MM.1S (cell line): ENCODE measurements at regions not wholly inside any gene's neighbourhood (a gene's known extent, or its start where the extent isn't known, plus 50 kb on each side); places are given as distances from the start of the nearest gene placed in this dataset.
A peak's percentile ranks its signal among the peaks of the same experiment; 100 is the strongest.

Source experiments
- DNase-seq: peaks from one replicate; pipeline ENCODE4 v3.0.0-alpha.2; 2015
- H2AFZ ChIP-seq: fragments of 300-600 bp; sonication (generic); 2 replicates; pipeline ENCODE4 v1.6.0; 2016; ENCODE audit warnings: antibody characterized with exemption, low read length
- H3F3A ChIP-seq: fragments of 300-600 bp; sonication (generic); 2 replicates; pipeline ENCODE4 v1.6.1; 2016; ENCODE audit warnings: mild to moderate bottlenecking, antibody characterized with exemption, low read length, moderate library complexity, mixed read lengths; ENCODE audit not compliant: insufficient read depth
- H3K27ac ChIP-seq: fragments of 300-600 bp; sonication (generic); 2 replicates; pipeline ENCODE4 v1.5.1; 2016; ENCODE audit warnings: mild to moderate bottlenecking, low read length
- H3K27me3 ChIP-seq: fragments of 300-600 bp; sonication (generic); replicated peaks from 2 replicates; pipeline ENCODE4 v1.6.0; 2016; ENCODE audit warnings: low read length; ENCODE audit not compliant: insufficient read depth
- H3K36me3 ChIP-seq: fragments of 300-600 bp; sonication (generic); replicated peaks from 2 replicates; pipeline ENCODE4 v1.6.1; 2016; ENCODE audit warnings: mild to moderate bottlenecking, low read length, mixed read lengths; ENCODE audit not compliant: insufficient read depth
- H3K4me1 ChIP-seq: fragments of 300-600 bp; sonication (generic); 2 replicates; pipeline ENCODE4 v1.6.1; 2016; ENCODE audit warnings: low read length, mixed read lengths
- H3K4me2 ChIP-seq: fragments of 300-600 bp; sonication (generic); 2 replicates; pipeline ENCODE4 v1.6.0; 2016; ENCODE audit warnings: low read depth, low read length
- H3K4me3 ChIP-seq: fragments of 300-600 bp; sonication (generic); 2 replicates; pipeline ENCODE4 v1.5.1; 2016; ENCODE audit warnings: low read length, mixed read lengths
- H3K79me2 ChIP-seq: fragments of 300-600 bp; sonication (generic); 2 replicates; pipeline ENCODE4 v1.6.1; 2016; ENCODE audit warnings: mixed run types, low read length, mixed read lengths
- H3K9ac ChIP-seq: fragments of 300-600 bp; sonication (generic); 2 replicates; pipeline ENCODE4 v1.6.1; 2016; ENCODE audit warnings: low read length, mixed read lengths
- H3K9me2 ChIP-seq: fragments of 300-600 bp; sonication (generic); replicated peaks from 2 replicates; pipeline ENCODE4 v1.6.1; 2016; ENCODE audit warnings: mild to moderate bottlenecking, low read length, mixed read lengths; ENCODE audit not compliant: insufficient read depth
- H3K9me3 ChIP-seq: fragments of 300-600 bp; sonication (generic); replicated peaks from 2 replicates; pipeline ENCODE4 v1.6.1; 2016; ENCODE audit warnings: mild to moderate bottlenecking, low read length, mixed read lengths; ENCODE audit not compliant: insufficient read depth
- H4K20me1 ChIP-seq: fragments of 300-600 bp; sonication (generic); 2 replicates; pipeline ENCODE4 v1.6.1; 2016; ENCODE audit warnings: mild to moderate bottlenecking, low read length, moderate library complexity, mixed read lengths; ENCODE audit not compliant: insufficient read depth
- EZH2 ChIP-seq: fragments of 300-600 bp; sonication (generic); optimal IDR thresholded peaks from 2 replicates; pipeline ENCODE3; 2017; ENCODE audit warnings: low read depth, mild to moderate bottlenecking, antibody characterized with exemption, low read length, mixed read lengths
- EZH2phosphoT487 ChIP-seq: fragments of 300-600 bp; sonication (generic); IDR thresholded peaks from 2 replicates; pipeline ENCODE4 v1.6.1; 2018; ENCODE audit warnings: antibody characterized with exemption, low read length
- TF ChIP-seq, protein P1 (sequence below): fragments of 300-600 bp; sonication (generic); IDR thresholded peaks from 2 replicates; pipeline ENCODE4 v1.5.1; 2016; ENCODE audit warnings: antibody characterized with exemption, low read length, mixed read lengths

DNA sequence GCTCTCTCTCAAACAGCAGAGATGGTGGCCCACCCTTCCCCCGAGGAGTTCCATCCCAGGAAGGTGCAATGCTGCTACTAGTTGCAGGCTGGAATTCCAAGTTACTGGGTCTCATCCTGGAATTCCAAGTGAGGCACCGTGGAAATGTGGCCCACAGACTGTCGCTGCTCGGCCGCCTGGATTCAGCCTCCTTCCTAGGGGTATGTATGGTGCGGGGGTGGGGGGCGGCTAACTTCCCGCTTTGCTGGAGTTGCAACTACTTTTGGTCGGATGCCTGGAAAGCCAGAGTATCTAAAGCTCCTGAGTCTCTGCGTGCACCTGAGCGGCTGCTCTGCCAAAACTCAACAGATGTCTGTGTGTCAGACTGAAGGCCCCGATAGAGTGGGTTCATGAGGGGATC lies 1146.2 kb downstream of the RPA4 start:
- TF ChIP-seq EZH2phosphoT487: no peak
- no peak for TF ChIP-seq EZH2
- TF ChIP-seq, protein P1, sequence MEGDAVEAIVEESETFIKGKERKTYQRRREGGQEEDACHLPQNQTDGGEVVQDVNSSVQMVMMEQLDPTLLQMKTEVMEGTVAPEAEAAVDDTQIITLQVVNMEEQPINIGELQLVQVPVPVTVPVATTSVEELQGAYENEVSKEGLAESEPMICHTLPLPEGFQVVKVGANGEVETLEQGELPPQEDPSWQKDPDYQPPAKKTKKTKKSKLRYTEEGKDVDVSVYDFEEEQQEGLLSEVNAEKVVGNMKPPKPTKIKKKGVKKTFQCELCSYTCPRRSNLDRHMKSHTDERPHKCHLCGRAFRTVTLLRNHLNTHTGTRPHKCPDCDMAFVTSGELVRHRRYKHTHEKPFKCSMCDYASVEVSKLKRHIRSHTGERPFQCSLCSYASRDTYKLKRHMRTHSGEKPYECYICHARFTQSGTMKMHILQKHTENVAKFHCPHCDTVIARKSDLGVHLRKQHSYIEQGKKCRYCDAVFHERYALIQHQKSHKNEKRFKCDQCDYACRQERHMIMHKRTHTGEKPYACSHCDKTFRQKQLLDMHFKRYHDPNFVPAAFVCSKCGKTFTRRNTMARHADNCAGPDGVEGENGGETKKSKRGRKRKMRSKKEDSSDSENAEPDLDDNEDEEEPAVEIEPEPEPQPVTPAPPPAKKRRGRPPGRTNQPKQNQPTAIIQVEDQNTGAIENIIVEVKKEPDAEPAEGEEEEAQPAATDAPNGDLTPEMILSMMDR: no peak
- Histone ChIP-seq H3F3A (no peaks in the 10 kb centered on the region), H3K27me3 (no peaks in the 10 kb centered on the region), H3K27ac (no peak overlapping the region), H3K4me2 (no peak overlapping the region), H3K79me2 (no peaks in the 10 kb centered on the region), H3K9me2 (no peaks in the 10 kb centered on the region), H3K4me1 (no peaks in the 10 kb centered on the region), H3K4me3 (no peak overlapping the region), H3K36me3 (no peaks in the 10 kb centered on the region), H3K9ac (no peak overlapping the region), H2AFZ (no peak overlapping the region), H3K9me3 (no peaks in the 10 kb centered on the region), H4K20me1 (no peaks in the 10 kb centered on the region)
- DNase-seq: no peak

DNA sequence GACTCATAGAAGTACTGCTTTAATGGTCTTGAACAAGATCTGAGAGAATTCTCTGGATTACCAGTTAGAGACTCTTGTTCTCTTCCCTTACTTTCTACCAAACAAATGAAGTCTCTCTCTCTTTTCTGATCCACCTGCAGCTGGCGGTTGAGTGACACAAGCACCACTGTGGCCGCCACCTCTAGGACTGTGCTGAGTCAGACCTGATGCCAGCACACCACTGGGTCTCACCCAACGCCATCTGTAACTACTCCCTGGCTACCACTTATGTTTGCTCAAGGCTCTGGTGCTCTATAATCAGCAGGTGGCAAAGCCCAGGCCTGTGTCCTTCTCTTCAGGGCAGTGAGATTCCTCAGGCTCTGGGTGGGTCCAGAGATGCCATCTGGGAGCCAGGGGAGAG lies 1173.5 kb downstream of the RPA4 start:
- no peaks in the 10 kb centered on the region for H3F3A ChIP-seq
- no peaks in the 10 kb centered on the region for H3K9me2 ChIP-seq
- no peaks in the 10 kb centered on the region for H3K9me3 ChIP-seq
- no peaks in the 10 kb centered on the region for H4K20me1 ChIP-seq
- no peaks in the 10 kb centered on the region for H3K4me1 ChIP-seq
- no peak overlapping the region for H2AFZ ChIP-seq
- H3K79me2 ChIP-seq: no peaks in the 10 kb centered on the region
- H3K36me3 ChIP-seq: no peaks in the 10 kb centered on the region
- TF ChIP-seq EZH2 (no peak), EZH2phosphoT487 (no peak)
- TF ChIP-seq, protein P1: no peak
- no peak overlapping the region for H3K4me3 ChIP-seq
- no peaks in the 10 kb centered on the region for H3K27me3 ChIP-seq
- peak; percentile 25 for DNase-seq
- H3K4me2 ChIP-seq: no peak overlapping the region
- H3K27ac ChIP-seq: no peak overlapping the region
- H3K9ac ChIP-seq: no peak overlapping the region

DNA sequence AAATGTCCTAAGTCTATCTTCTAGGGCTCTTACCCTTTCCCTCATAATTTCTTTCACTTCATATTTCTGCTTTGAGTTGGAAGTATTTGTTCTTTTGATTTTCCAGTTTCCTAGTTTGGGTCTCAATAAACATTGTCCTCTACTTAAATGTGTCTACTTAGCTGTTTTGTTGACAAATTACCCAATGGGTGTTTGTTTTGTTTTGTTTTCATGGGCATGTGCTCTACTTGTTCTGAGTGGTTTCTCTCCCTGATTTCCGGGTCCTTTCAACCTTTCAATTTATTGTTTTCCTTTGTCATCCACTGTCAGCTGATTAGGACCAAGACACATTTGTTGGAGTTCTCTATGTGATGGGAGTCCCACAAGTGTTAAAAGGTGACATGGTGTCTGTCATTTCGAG lies 1181.4 kb downstream of the RPA4 start:
- Histone ChIP-seq H3K9ac (no peak overlapping the region), H3K4me3 (no peak overlapping the region), H3K9me2 (no peaks in the 10 kb centered on the region), H3K27ac (no peak overlapping the region), H3K79me2 (no peaks in the 10 kb centered on the region), H3K27me3 (no peaks in the 10 kb centered on the region), H2AFZ (no peak overlapping the region), H3F3A (no peaks in the 10 kb centered on the region), H3K9me3 (no peaks in the 10 kb centered on the region), H3K4me2 (no peak overlapping the region), H3K36me3 (no peaks in the 10 kb centered on the region), H3K4me1 (no peaks in the 10 kb centered on the region), H4K20me1 (no peaks in the 10 kb centered on the region)
- TF ChIP-seq, protein P1: no peak
- TF ChIP-seq EZH2phosphoT487: no peak
- TF ChIP-seq EZH2: no peak
- no peak for DNase-seq
